Liver (tissue), 8 donors: ENCODE measurements at regions not wholly inside any gene's neighbourhood (a gene's known extent, or its start where the extent isn't known, plus 50 kb on each side); places are given as distances from the start of the nearest gene placed in this dataset.

ENCODE experiments used
- DNase-seq: peaks from one replicate; pipeline ENCODE4 v3.0.0-alpha.2; 2017; ENCODE audit warnings: low spot score
- H3K27ac ChIP-seq, 2 donors: one replicate each; pipeline ENCODE4 v1.7.0; 2013; ENCODE audit warnings: inconsistent platforms in 2 of 2, low read length in 2 of 2, control low read depth in 1 of 2, low read depth in 1 of 2, mild to moderate bottlenecking in 1 of 2
- H3K27me3 ChIP-seq, 4 donors: one replicate each; pipeline versions ENCODE4 v1.6.1 to v1.7.0; 2013; ENCODE audit warnings: low read length in 3 of 4, inconsistent platforms in 1 of 4, mild to moderate bottlenecking in 1 of 4, moderate library complexity in 1 of 4; ENCODE audit not compliant: control insufficient read depth in 4 of 4, insufficient read depth in 4 of 4
- H3K36me3 ChIP-seq, 4 donors: one replicate each; pipeline versions ENCODE4 v1.6.1 to v1.7.0; 2013; ENCODE audit warnings: low read length in 3 of 4, mild to moderate bottlenecking in 3 of 4, low read depth in 1 of 4, moderate library complexity in 1 of 4; ENCODE audit not compliant: control insufficient read depth in 4 of 4, insufficient read depth in 3 of 4
- H3K4me1 ChIP-seq, 4 donors: one replicate each; pipeline versions ENCODE4 v1.6.1 to v1.7.0; 2013; ENCODE audit warnings: low read length in 3 of 4, mild to moderate bottlenecking in 3 of 4, moderate library complexity in 1 of 4; ENCODE audit not compliant: control insufficient read depth in 4 of 4, insufficient read depth in 4 of 4
- H3K4me3 ChIP-seq, 3 donors: one replicate each; pipeline versions ENCODE4 v1.6.1 to v1.7.0; 2013; ENCODE audit warnings: low read length in 3 of 3, control low read depth in 1 of 3, low read depth in 1 of 3, mild to moderate bottlenecking in 1 of 3
- H3K9ac ChIP-seq, 2 donors: one replicate each; pipeline ENCODE4 v1.7.0; 2013; ENCODE audit warnings: low read length in 2 of 2, mild to moderate bottlenecking in 2 of 2, moderate library complexity in 2 of 2, control low read depth in 1 of 2, low read depth in 1 of 2
- H3K9me3 ChIP-seq, 4 donors: one replicate each; pipeline versions ENCODE4 v1.6.1 to v1.7.0; 2013; ENCODE audit warnings: low read length in 3 of 4; ENCODE audit not compliant: control insufficient read depth in 4 of 4
- EGR1 ChIP-seq, 2 donors: IDR thresholded peaks; 2 replicates each; pipeline ENCODE4 v1.6.1; 2016 to 2018; ENCODE audit warnings: antibody characterized with exemption in 2 of 2, low read depth in 2 of 2
- FOXA1 ChIP-seq: IDR thresholded peaks from 2 replicates; pipeline ENCODE4 v1.6.1; 2016; ENCODE audit warnings: antibody characterized with exemption
- FOXA2 ChIP-seq: IDR thresholded peaks from 2 replicates; pipeline ENCODE4 v1.6.1; 2016; ENCODE audit warnings: antibody characterized with exemption
- GABPA ChIP-seq, 2 donors: IDR thresholded peaks in 1 of 2; conservative IDR thresholded peaks in 1 of 2; 2 replicates each; pipeline ENCODE4 v1.6.1; 2016; ENCODE audit warnings: antibody characterized with exemption in 2 of 2, mild to moderate bottlenecking in 1 of 2, moderate library complexity in 1 of 2
- HNF4A ChIP-seq, 2 donors: conservative IDR thresholded peaks; 2 replicates each; pipeline ENCODE4 v1.6.1; 2016; ENCODE audit warnings: antibody characterized with exemption in 2 of 2, mild to moderate bottlenecking in 2 of 2
- HNF4G ChIP-seq: IDR thresholded peaks from 2 replicates; pipeline ENCODE4 v1.6.1; 2016; ENCODE audit warnings: antibody characterized with exemption
- JUND ChIP-seq, 2 donors: IDR thresholded peaks; 2 replicates each; pipeline ENCODE4 v1.6.1; 2016; ENCODE audit warnings: antibody characterized with exemption in 2 of 2
- NR2F2 ChIP-seq: IDR thresholded peaks from 2 replicates; pipeline ENCODE4 v1.6.1; 2016; ENCODE audit warnings: antibody characterized with exemption
- RAD21 ChIP-seq, 2 donors: IDR thresholded peaks; 2 replicates each; pipeline ENCODE4 v1.6.1; 2016; ENCODE audit warnings: antibody characterized with exemption in 2 of 2, mild to moderate bottlenecking in 2 of 2
- RXRA ChIP-seq, 2 donors: IDR thresholded peaks; 2 replicates each; pipeline ENCODE4 v1.6.1; 2017 to 2018; ENCODE audit warnings: antibody characterized with exemption in 2 of 2, mild to moderate bottlenecking in 1 of 2
- SP1 ChIP-seq: IDR thresholded peaks from 2 replicates; pipeline ENCODE4 v1.6.1; 2018; ENCODE audit warnings: antibody characterized with exemption, mild to moderate bottlenecking
- TAF1 ChIP-seq: conservative IDR thresholded peaks from 2 replicates; pipeline ENCODE4 v1.6.1; 2016; ENCODE audit warnings: antibody characterized with exemption, mild to moderate bottlenecking
- YY1 ChIP-seq: IDR thresholded peaks from 2 replicates; pipeline ENCODE4 v1.6.1; 2016; ENCODE audit warnings: antibody characterized with exemption, mild to moderate bottlenecking
- WGBS: extraction: QIAGEN DNeasy Blood & Tissue Kit; methylation state at CpG from one replicate; pipeline ENCODE4 v1.1.7; 2013; 5-methylcytosine and 5-hydroxymethylcytosine counted together
- TF ChIP-seq, protein P1 (sequence below): IDR thresholded peaks from 2 replicates; pipeline ENCODE4 v1.6.1; 2016; ENCODE audit warnings: antibody characterized with exemption
- TF ChIP-seq, protein P2 (sequence below): IDR thresholded peaks from 2 replicates; pipeline ENCODE4 v1.6.1; 2016; ENCODE audit warnings: antibody characterized with exemption
- TF ChIP-seq, protein P3 (sequence below): fragments of 150-350 bp; IDR thresholded peaks from 2 replicates; pipeline ENCODE4 v1.5.1; 2017; ENCODE audit warnings: improper control_type of control experiment, low read depth, low read length; ENCODE audit not compliant: missing input control
- TF ChIP-seq, protein P4 (sequence below): IDR thresholded peaks from 2 replicates; pipeline ENCODE4 v1.6.1; 2016; ENCODE audit warnings: antibody characterized with exemption
- donor health status: healthy.
- donor health status: healthy.
- donor health status: healthy.
- donor health status: healthy.
- donor health status: healthy.

DNA sequence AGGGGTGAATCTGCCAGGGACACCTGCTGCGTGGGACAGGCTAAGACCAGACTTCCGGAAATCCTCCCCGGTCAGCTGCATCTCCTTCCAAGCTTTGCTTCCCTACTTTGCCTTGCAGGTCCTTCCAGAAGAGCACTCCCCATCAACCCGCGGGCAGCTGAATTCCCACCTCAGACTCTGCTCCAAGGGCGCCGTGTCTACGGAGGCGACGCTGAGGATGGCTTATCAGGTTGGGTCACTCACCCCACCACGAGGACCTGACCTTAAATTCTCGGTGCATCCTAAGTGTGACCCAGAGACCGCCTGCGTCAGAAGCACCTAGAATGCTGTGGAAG lies 78.9 kb upstream of the KMT2C start:
- H3K4me1 ChIP-seq, result no peaks in the 10 kb centered on the region
- no peak for DNase-seq
- no peaks in the 10 kb centered on the region for H3K27me3 ChIP-seq
- no peak overlapping the region for H3K9ac ChIP-seq
- TF ChIP-seq GABPA (IDR thresholded peaks at IDR 0.05 in 1 of 2, conservative IDR thresholded peaks at IDR 0.05 in 1 of 2) (no peak), NR2F2 (no peak), SP1 (no peak), RAD21 (IDR thresholded peaks at IDR 0.05) (no peak), HNF4G (no peak), HNF4A (conservative IDR thresholded peaks at IDR 0.05) (no peak), EGR1 (IDR thresholded peaks at IDR 0.05; ENCODE audit: low read depth in 2 of 2) (no peak), RXRA (IDR thresholded peaks at IDR 0.05) (no peak), FOXA2 (no peak), FOXA1 (no peak), JUND (IDR thresholded peaks at IDR 0.05) (no peak), TAF1 (no peak)
- TF ChIP-seq, protein P1, sequence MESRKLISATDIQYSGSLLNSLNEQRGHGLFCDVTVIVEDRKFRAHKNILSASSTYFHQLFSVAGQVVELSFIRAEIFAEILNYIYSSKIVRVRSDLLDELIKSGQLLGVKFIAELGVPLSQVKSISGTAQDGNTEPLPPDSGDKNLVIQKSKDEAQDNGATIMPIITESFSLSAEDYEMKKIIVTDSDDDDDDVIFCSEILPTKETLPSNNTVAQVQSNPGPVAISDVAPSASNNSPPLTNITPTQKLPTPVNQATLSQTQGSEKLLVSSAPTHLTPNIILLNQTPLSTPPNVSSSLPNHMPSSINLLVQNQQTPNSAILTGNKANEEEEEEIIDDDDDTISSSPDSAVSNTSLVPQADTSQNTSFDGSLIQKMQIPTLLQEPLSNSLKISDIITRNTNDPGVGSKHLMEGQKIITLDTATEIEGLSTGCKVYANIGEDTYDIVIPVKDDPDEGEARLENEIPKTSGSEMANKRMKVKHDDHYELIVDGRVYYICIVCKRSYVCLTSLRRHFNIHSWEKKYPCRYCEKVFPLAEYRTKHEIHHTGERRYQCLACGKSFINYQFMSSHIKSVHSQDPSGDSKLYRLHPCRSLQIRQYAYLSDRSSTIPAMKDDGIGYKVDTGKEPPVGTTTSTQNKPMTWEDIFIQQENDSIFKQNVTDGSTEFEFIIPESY, result no peak
- TF ChIP-seq, protein P2, sequence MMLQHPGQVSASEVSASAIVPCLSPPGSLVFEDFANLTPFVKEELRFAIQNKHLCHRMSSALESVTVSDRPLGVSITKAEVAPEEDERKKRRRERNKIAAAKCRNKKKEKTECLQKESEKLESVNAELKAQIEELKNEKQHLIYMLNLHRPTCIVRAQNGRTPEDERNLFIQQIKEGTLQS, result no peak
- TF ChIP-seq, protein P3, sequence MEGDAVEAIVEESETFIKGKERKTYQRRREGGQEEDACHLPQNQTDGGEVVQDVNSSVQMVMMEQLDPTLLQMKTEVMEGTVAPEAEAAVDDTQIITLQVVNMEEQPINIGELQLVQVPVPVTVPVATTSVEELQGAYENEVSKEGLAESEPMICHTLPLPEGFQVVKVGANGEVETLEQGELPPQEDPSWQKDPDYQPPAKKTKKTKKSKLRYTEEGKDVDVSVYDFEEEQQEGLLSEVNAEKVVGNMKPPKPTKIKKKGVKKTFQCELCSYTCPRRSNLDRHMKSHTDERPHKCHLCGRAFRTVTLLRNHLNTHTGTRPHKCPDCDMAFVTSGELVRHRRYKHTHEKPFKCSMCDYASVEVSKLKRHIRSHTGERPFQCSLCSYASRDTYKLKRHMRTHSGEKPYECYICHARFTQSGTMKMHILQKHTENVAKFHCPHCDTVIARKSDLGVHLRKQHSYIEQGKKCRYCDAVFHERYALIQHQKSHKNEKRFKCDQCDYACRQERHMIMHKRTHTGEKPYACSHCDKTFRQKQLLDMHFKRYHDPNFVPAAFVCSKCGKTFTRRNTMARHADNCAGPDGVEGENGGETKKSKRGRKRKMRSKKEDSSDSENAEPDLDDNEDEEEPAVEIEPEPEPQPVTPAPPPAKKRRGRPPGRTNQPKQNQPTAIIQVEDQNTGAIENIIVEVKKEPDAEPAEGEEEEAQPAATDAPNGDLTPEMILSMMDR, result no peak
- TF ChIP-seq, protein P4, sequence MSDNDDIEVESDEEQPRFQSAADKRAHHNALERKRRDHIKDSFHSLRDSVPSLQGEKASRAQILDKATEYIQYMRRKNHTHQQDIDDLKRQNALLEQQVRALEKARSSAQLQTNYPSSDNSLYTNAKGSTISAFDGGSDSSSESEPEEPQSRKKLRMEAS, result no peak
- H3K4me3 ChIP-seq, result no peak overlapping the region
- 92% methylated on average over 14 of the region's 14 CpGs for WGBS
- no peak overlapping the region for H3K27ac ChIP-seq
- peaks cover 0 to 3% (median 0%) of the 10 kb centered on the region in 4 donors for H3K9me3 ChIP-seq
- H3K36me3 ChIP-seq, result no peaks in the 10 kb centered on the region

DNA sequence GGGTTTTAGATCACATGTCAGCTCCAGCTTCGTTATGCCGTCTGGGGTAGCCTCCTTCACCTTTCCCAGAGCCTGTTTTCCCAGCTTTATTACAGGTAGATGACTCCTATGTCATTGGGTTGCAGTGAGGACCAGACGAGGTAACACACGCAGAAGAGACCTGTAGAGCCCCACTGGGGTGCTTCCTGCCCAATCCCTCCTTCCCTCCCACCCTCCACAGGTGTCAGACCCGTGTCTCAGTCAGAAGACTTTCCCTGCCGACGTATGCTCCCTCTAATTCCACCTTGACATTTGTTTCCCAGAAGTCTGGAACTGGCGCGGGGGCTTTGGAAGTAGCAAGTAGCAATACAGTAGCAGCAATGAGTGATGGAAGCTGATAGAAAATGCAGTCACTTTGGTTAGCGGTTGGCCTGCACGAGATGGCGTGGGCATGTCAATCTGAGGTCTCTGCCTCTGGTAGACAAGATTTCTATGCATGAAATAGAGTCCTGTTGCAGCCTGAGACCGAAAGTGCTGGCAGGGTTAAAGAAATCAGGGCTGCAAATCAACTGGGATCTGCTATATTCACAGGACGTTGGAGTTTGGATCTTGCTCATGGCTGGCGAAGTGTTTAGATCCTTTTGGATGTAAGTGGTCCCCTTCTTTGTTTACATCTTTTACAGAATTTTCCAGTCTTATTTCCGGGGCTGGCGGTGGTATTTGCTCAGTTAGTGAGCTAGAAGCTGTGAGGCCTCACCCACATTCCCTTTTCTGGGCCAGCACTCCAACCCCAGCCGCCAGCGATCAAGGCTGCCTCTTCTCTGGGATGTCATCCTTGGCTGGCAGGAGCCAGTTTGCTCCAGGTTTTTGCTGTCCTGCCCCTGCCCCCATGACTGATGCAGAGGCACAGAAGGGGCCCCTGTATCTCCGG lies 78.3 kb upstream of the KMT2C start:
- TF ChIP-seq RAD21 (IDR thresholded peaks at IDR 0.05), result no peak
- TF ChIP-seq YY1, result no peak
- 85% methylated on average over 20 of the region's 20 CpGs for WGBS
- no peak for DNase-seq

More for the DNA sequence above, 78.3 kb upstream of the KMT2C start:
- Histone ChIP-seq H3K27me3 (no peaks in the 10 kb centered on the region), H3K4me1 (no peaks in the 10 kb centered on the region), H3K27ac (no peak overlapping the region), H3K9me3 (no peaks in the 10 kb centered on the region), H3K36me3 (no peaks in the 10 kb centered on the region), H3K9ac (no peak overlapping the region), H3K4me3 (no peak overlapping the region)
